Fibroblast of lung (primary cell): ENCODE measurements at regions not wholly inside any gene's neighbourhood (a gene's known extent, or its start where the extent isn't known, plus 50 kb on each side); places are given as distances from the start of the nearest gene placed in this dataset.

Experiments
- CTCF ChIP-seq, 2 donors: IDR thresholded peaks in 1 of 2; conservative IDR thresholded peaks in 1 of 2; 1 replicate in 1 of 2; 2 replicates in 1 of 2; pipeline ENCODE4 v1.5.1; 2011 to 2012; ENCODE audit warnings: low read length in 2 of 2, control low read depth in 1 of 2, inconsistent platforms in 1 of 2, low read depth in 1 of 2, mild to moderate bottlenecking in 1 of 2
- EZH2 ChIP-seq: IDR thresholded peaks from 2 replicates; pipeline ENCODE4 v1.5.1; 2012; ENCODE audit warnings: low read length, control low read depth, mild to moderate bottlenecking; ENCODE audit errors: missing control alignments

- no peak for TF ChIP-seq CTCF (conservative IDR thresholded peaks at IDR 0.05 in 1 of 2, IDR thresholded peaks at IDR 0.05 in 1 of 2; ENCODE audit: low read depth in 1 of 2, low read length in 2 of 2)
- no peak for TF ChIP-seq EZH2
These were observed 210.3 kb downstream of the TOMM20 start for GRCh38 chr1:234918181-234918841.
